ENCODE measurements at regions not wholly inside any gene's neighbourhood (a gene's known extent, or its start where the extent isn't known, plus 50 kb on each side); places are given as distances from the start of the nearest gene placed in this dataset.
"Not testable (repeated sequence)": the region's sequence is repeated elsewhere in the genome, so short reads cannot be mapped to it uniquely, and the experiment has no call there.

GRCh38 chr14:30160608-30161007, 233.0 kb upstream of the PRKD1 start:
- no peak for DNase-seq (ENCODE audit: low read depth)

- DNase-seq (ENCODE audit: low read depth), result no peak
These were observed 234.4 kb upstream of the PRKD1 start for GRCh38 chr14:30162066-30162465.

DNA sequence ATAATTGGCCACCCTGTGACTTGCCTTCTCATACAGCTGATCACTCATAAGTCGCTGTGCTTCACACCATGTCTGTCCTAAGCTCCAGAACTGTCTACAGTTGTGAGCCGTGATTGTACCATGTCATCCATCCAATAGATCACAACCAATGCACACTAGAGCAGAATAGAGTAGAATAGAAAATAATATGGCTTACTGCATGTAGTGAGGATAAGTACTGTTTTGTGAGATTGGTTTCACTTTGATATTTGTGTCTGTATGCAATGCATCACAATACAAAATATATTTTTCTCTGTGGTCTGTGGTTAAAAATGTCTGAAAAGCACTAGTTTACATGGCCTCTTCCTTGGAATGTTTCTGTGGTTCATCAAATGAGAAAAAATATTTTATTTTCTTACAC, 237.6 kb upstream of the PRKD1 start:
- no peak for DNase-seq (ENCODE audit: low read depth)

- no peak for DNase-seq (ENCODE audit: low read depth)
These were observed 250.1 kb upstream of the PRKD1 start for GRCh38 chr14:30177781-30178180.

DNA sequence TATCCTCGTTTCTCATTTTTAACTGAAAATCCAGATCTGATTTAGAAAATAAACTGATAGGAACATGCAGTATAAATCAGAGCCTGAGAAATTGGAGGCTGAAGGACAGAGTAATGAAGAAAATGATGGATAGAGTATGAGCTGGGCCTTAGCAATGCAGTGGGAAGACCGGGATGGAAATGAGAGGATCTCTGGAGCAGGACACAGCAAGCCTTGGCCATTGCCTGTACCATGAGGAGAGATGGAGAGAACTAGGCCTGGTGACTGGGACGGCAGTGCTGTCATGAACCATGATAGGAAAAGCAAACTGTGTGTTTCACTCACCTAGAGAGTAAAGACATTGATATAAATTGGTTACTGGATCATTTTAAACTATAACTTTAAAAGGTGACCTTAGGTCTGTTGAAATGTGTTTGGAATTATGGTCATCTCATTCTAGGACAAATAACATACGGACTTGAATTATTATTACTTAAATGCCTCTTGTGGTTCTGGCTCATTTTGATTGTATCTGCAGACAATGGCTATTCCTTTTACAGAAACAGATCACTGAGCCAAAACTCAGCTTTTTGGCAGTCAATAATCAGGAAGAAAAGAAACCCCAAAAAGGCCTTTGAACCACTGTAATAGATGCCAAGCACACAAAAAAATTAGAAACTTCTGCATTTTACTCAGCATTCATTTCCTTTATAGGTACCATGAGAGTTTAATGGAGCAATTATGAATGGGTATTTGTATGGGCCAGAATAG, 251.9 kb upstream of the PRKD1 start:
- DNase-seq (ENCODE audit: low read depth), result no peak

GRCh38 chr14:30180219-30180618, 252.6 kb upstream of the PRKD1 start:
- no peak for DNase-seq (ENCODE audit: low read depth)

GRCh38 chr14:30185832-30186231, 258.2 kb upstream of the PRKD1 start:
- no peak for DNase-seq (ENCODE audit: low read depth)

DNA sequence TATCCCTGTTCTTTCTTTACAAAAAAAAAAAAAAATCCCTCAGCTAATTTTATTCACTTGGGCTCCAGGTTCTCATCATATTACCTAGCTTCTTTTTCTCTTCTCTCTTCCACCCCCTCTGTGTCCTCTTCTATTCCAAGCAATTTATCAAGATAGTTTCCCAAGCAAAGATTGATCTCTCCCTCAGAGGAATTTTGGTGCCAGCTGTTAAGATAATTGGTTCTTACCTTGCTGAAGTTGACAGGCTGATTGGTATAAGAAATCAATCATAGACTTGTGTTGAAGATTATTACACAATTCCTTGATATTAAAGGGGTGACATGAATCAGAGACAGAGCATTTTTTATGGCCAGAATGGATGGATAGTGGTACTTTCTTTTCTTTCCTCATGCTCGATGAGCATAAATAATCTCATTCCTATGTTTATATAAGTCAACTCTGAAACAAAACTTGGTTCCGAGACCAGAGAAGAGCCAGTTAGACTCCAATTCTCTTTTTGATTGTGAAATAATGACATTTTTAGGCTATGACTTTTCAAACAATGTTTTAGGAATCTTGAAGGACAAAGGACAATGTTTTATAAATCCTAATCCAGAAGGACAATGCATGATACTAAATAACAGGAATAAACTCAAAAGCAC, 264.1 kb upstream of the PRKD1 start:
- no peak for DNase-seq (ENCODE audit: low read depth)

DNA sequence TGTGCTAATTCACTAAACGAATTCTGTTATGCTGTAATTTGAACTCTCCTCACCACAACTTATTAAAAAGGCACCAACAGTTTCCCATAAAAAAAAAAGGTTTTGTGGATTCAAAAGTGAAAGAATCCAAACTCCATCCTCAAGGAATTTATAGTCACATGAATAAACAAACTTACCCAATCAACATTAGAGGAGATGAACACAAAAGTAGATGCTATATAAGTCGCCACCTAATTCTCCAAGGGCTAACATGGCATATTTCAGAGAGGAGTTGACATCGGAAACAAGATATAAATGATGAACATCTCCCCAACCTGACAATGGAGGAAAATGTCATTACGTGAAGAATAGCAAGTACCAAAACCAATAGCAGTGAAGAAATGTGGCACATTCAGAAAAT, 265.5 kb upstream of the PRKD1 start:
- DNase-seq (ENCODE audit: low read depth), result no peak

- DNase-seq (ENCODE audit: low read depth), result peak; percentile 72
These were observed 266.3 kb upstream of the PRKD1 start for GRCh38 chr14:30193845-30194501.

DNA sequence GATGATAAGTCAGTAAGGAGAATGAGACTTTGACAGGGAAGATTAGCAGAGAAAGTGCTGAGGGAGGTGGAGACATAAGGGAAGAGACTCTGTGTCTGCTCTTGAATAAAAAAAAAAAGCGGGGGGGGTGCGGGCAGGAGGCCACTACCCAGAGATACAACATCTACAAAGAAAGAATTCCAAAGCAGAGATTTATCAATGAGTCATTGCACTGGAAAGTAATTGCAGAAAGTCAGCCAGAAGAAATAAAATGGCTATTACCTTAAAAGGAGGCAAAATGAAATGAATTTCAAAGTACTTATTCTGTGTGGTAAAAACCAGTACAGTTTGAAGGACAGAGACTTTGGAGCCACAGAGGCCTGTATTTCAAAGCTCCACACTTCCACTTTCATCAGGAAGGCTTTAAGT, 267.1 kb upstream of the PRKD1 start:
- peak; percentile 69 for DNase-seq (ENCODE audit: low read depth)

GRCh38 chr14:30195941-30196340, 268.3 kb upstream of the PRKD1 start:
- DNase-seq (ENCODE audit: low read depth), result no peak

DNA sequence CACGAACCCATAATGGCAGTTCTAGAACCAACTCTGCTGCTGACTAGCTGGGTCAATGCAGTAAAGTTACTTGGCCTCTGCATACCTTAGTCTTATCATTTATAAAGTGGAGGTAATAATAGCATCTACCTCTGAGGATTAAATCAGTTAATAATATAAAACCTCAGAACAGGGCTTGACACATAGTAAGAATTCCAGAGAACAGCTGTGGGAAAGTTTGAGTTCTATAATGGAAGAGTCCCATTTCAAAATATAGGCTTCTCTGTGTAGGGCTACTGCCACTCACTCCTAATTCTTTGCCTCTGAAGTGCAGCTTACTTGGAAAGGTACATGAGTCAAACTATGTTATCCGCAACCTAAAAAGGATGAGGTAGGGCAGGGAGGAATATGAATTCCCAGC, 269.2 kb upstream of the PRKD1 start:
- DNase-seq (ENCODE audit: low read depth), result no peak

DNA sequence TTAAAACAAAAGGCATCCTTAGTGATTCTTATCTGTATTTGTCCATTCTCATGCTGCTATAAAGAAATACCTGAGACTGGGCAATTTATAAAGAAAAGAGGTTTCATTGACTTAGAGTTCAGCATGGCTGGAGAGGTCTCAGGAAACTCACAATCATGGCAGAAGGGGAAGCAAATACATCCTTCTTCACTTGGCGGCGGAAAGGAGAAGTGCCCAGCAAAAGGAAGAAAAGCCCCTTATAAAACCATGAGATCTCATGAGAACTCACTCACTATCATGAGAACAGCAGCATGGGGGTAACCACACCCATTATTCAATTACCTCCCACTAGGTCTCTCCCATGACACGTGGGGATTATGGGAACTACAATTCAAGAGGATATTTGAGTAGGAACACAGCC, 271.1 kb upstream of the PRKD1 start:
- not testable (repeated sequence) for DNase-seq (ENCODE audit: low read depth)

DNA sequence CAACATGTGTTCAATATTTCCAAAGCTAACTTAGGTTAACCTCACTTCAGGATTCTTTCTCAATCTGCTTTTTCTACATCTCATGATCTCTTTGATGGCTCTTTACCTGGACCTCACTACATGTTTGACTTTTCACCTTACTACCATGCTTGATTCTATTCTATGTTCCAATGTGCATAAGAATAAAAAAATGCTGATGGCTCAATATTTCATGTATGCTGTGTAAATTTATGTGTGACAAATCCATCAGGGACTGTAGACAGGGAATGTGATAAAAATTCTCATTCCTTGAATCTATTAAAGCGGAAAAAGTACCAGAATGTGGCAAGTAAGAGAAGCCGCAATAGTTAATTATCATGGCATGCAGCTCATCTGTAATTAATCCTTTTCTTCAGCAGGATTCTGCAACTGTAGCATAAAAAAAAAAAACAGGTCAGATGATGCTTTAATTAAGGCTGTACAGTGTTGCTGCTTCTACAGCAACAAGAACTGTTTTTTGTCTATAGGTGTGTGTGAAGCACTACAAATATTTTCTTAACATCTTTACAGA, 276.9 kb upstream of the PRKD1 start:
- no peak for DNase-seq (ENCODE audit: low read depth)

- no peak for DNase-seq (ENCODE audit: low read depth)
These were observed 281.5 kb upstream of the PRKD1 start for GRCh38 chr14:30209136-30209535.

- DNase-seq (ENCODE audit: low read depth), result no peak
These were observed 283.0 kb upstream of the PRKD1 start for GRCh38 chr14:30210630-30211029.

GRCh38 chr14:30211326-30211725, 283.7 kb upstream of the PRKD1 start:
- no peak for DNase-seq (ENCODE audit: low read depth)

- no peak for DNase-seq (ENCODE audit: low read depth)
These were observed 286.4 kb upstream of the PRKD1 start for GRCh38 chr14:30214014-30214413.

DNA sequence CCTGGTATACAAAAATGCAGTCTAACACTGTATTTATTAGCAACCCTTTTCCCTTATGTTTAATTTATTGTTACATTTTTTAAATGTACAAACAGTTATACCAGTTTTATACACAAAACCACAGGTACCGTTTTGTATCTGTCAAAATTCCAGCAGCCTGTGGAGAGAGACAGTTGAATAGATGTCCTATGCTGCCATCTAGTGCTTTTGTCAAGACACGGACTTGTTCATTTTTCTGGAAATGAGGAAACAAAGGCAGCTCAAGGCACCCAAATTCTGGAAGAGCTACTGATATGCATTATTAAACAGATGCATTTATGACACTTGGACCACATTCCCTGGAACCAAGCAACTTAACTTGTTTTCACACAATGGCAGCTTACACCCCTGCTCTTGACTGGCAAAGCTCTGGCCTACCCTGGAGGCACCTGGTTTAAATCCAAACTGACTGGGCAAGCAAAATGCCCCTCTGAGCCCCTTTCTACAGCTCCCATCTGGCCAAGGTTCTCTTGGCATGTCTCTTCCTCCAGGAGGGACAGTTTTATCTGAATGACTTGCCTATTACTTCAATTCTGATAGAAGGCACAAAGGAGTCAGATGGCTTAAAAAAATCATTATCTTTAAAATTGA, 286.9 kb upstream of the PRKD1 start:
- peak; percentile 83 for DNase-seq (ENCODE audit: low read depth)

DNA sequence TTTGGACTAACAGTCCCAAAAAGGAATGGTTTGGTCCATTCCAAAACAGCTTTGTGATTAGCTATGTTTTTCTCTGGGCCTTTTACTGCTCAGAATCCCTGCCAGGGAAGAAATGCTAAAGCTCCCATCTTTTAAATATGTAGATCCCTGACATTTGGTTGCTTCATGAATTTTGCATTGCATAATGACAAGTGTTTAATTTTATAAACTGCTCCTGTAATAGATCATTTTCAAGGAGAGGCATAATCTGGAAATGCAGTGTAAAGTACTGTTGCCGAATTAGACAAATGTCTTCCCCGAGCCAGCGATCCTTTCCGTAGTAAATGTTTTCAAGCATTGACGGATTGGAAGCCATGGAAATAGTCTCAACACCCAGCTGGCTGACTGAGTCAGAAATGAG, 291.3 kb upstream of the PRKD1 start:
- no peak for DNase-seq (ENCODE audit: low read depth)

- DNase-seq (ENCODE audit: low read depth), result no peak
These were observed 293.9 kb upstream of the PRKD1 start for GRCh38 chr14:30221546-30221945.

- peak; percentile 78 for DNase-seq (ENCODE audit: low read depth)
These were observed 295.7 kb upstream of the PRKD1 start for GRCh38 chr14:30223385-30223785.

Measured in fibroblast of the conjunctiva (primary cell).